Small intestine (tissue), 7 donors: ENCODE measurements at regions not wholly inside any gene's neighbourhood (a gene's known extent, or its start where the extent isn't known, plus 50 kb on each side); places are given as distances from the start of the nearest gene placed in this dataset.

Experiments
- DNase-seq, 2 donors: peaks; one replicate each; pipeline versions ENCODE4 v3.0.0 to v3.0.0-alpha.2; 2013
- FAIRE-seq: peaks from 2 replicates; lab custom pipeline; 2012; peaks lifted over from hg19 to GRCh38; lab: Jason Lieb, UNC
- H3K27ac ChIP-seq, 3 donors: one replicate each; pipeline ENCODE4 v1.5.1; 2013; ENCODE audit warnings: low read length in 2 of 3, mild to moderate bottlenecking in 2 of 3, control low read depth in 1 of 3, inconsistent platforms in 1 of 3, low read depth in 1 of 3, moderate library complexity in 1 of 3
- H3K27me3 ChIP-seq, 3 donors: one replicate each; pipeline ENCODE4 v1.6.1; 2013; ENCODE audit warnings: low read length in 3 of 3, inconsistent platforms in 1 of 3; ENCODE audit not compliant: control insufficient read depth in 3 of 3, insufficient read depth in 3 of 3
- H3K36me3 ChIP-seq, 3 donors: one replicate each; pipeline ENCODE4 v1.6.1; 2013; ENCODE audit warnings: low read length in 3 of 3, inconsistent platforms in 1 of 3, low read depth in 1 of 3, mild to moderate bottlenecking in 1 of 3, moderate library complexity in 1 of 3; ENCODE audit not compliant: control insufficient read depth in 3 of 3, insufficient read depth in 2 of 3
- H3K4me1 ChIP-seq, 3 donors: one replicate each; pipeline ENCODE4 v1.6.1; 2013; ENCODE audit warnings: low read length in 2 of 3, inconsistent platforms in 1 of 3, low read depth in 1 of 3, mild to moderate bottlenecking in 1 of 3, moderate library complexity in 1 of 3; ENCODE audit not compliant: control insufficient read depth in 3 of 3, insufficient read depth in 2 of 3
- H3K4me3 ChIP-seq, 3 donors: one replicate each; pipeline ENCODE4 v1.5.1; 2013; ENCODE audit warnings: low read length in 3 of 3, control low read depth in 1 of 3, inconsistent platforms in 1 of 3, low read depth in 1 of 3, mild to moderate bottlenecking in 1 of 3, moderate library complexity in 1 of 3
- H3K9me3 ChIP-seq, 2 donors: one replicate each; pipeline ENCODE4 v1.6.1; 2013; ENCODE audit warnings: low read depth in 1 of 2, low read length in 1 of 2; ENCODE audit not compliant: control insufficient read depth in 2 of 2, insufficient read depth in 1 of 2
- WGBS, 3 donors: extraction: QIAGEN DNeasy Blood & Tissue Kit; methylation state at CpG; one replicate each; pipeline ENCODE4 v1.1.7; 2013; 5-methylcytosine and 5-hydroxymethylcytosine counted together
- donor health status: healthy with polysubstance abuse.
- donor health status: control.
- donor health status: control.
- donor health status: Bipolar disorder and iron deficiency.
- donor health status: healthy.

GRCh38 chr9:4397917-4398316 is 92.4 kb upstream of the SLC1A1 start:
- 78 to 89% (median 83%) methylated on average over 2 of the region's 2 CpGs for WGBS, 3 donors
- Histone ChIP-seq H3K27me3 (no peaks in the 10 kb centered on the region), H3K9me3 (peaks cover 0 to 7% of the 10 kb centered on the region in 2 donors), H3K27ac (no peak overlapping the region), H3K4me3 (no peak overlapping the region), H3K36me3 (no peaks in the 10 kb centered on the region), H3K4me1 (peaks cover 0 to 3% (median 0%) of the 10 kb centered on the region in 3 donors)
- DNase-seq (no peak), FAIRE-seq (no peak)

DNA sequence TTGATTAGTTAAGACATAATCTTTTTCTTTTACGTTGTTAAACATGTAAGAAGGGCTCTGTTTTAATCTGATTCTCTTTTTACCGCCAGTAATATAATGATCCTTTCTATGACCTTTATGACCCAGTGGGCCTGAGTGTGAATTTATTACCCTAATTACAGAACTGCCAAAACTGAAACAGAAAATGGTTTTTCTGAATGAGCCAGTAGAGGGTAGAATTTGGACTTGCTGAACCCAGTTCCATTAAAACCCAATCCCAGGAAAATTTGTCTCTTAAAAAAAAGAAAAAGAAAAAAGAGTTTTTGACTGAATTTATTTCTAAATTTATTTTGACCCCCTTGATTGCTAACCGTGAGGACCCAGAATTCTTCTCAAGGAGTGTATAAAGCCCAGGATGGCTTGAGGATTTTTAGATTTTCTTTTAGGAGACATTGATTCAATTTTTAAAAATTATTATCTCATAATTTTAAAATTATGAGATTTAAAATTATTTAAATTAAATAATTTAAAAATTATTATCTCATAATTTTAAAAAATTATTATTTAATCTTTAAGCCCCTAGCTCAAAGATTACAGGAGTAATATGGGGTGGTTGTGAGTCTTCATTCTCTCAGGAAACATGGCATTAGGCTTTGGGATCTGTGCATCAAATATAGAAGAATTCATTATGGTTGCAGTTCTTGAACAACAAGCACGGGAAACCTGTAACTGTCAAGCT is 94.1 kb upstream of the GLIS3 start:
- Histone ChIP-seq H3K36me3 (no peaks in the 10 kb centered on the region), H3K4me3 (no peak overlapping the region), H3K27me3 (no peaks in the 10 kb centered on the region), H3K27ac (no peak overlapping the region), H3K9me3 (no peaks in the 10 kb centered on the region), H3K4me1 (no peaks in the 10 kb centered on the region)
- DNase-seq (peak in 1 of 2 donors; percentile 47), FAIRE-seq (peak; percentile 55)
- WGBS, 3 donors: 52 to 66% (median 60%) methylated on average over 4 of the region's 4 CpGs

- H3K27me3 ChIP-seq: no peaks in the 10 kb centered on the region
- H3K9me3 ChIP-seq: no peaks in the 10 kb centered on the region
- no peak overlapping the region for H3K27ac ChIP-seq
- H3K4me3 ChIP-seq: no peak overlapping the region
- no peaks in the 10 kb centered on the region for H3K4me1 ChIP-seq
- FAIRE-seq (no peak), DNase-seq (no peak)
- H3K36me3 ChIP-seq: no peaks in the 10 kb centered on the region
- 80 to 87% (median 82%) methylated on average over 4 of the region's 4 CpGs for WGBS, 3 donors
Measured at GRCh38 chr9:4389755-4390154, 89.9 kb upstream of the GLIS3 start.

DNA sequence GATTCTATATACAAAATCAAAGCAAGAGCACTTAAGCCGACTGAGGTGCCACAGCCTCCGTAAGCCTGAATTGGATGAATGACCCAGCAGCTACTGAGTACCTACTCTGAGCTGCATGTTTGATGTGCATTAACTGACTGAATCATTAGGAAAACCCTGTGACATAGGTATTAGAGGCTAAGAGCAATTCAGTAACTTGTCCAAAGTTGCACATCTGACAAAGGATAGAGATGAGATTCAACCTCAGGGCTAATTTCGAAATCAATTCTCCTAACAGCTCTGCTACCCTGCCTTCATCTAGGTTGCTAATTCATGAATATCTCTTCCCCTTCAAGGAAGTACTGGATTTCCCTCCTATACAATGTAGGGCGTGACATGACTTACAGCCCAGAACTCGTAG is 89.1 kb upstream of the GLIS3 start:
- Histone ChIP-seq H3K27ac (no peak overlapping the region), H3K9me3 (no peaks in the 10 kb centered on the region), H3K36me3 (no peaks in the 10 kb centered on the region), H3K27me3 (no peaks in the 10 kb centered on the region), H3K4me3 (no peak overlapping the region), H3K4me1 (no peaks in the 10 kb centered on the region)
- FAIRE-seq (no peak), DNase-seq (no peak)
- WGBS, 3 donors: 83 to 88% (median 84%) methylated on average over 5 of the region's 5 CpGs

DNA sequence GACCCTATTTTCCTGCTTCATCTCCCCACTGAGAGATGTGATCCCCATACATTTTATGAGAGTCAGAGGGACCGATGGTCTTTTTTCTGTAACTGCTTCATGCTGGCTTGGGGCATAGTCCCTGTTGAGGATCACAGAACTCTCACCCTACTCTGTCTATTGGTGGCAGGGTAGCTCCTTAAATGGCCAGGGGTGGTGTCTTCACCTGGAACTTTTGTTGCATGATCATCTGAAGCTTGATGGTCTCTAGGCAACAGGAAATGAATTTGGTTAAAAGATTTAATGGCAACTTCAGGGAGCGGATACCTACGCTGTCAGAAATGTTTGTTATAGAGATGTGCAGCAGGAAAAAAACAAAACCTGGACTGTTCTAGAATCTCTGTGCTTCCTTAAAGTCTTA is 87.0 kb upstream of the GLIS3 start:
- Histone ChIP-seq H3K4me1 (no peaks in the 10 kb centered on the region), H3K27me3 (no peaks in the 10 kb centered on the region), H3K36me3 (no peaks in the 10 kb centered on the region), H3K4me3 (no peak overlapping the region), H3K9me3 (no peaks in the 10 kb centered on the region), H3K27ac (no peak overlapping the region)
- peak in 1 of 2 donors; percentile 45 for DNase-seq
- FAIRE-seq: no peak
- 72 to 85% (median 83%) methylated on average over 3 of the region's 3 CpGs for WGBS, 3 donors

- no peak for FAIRE-seq
- WGBS, 3 donors: 69 to 77% (median 70%) methylated on average over 5 of the region's 5 CpGs
- H3K36me3 ChIP-seq: no peaks in the 10 kb centered on the region
Measured at GRCh38 chr9:4384750-4385149, 84.9 kb upstream of the GLIS3 start.

DNA sequence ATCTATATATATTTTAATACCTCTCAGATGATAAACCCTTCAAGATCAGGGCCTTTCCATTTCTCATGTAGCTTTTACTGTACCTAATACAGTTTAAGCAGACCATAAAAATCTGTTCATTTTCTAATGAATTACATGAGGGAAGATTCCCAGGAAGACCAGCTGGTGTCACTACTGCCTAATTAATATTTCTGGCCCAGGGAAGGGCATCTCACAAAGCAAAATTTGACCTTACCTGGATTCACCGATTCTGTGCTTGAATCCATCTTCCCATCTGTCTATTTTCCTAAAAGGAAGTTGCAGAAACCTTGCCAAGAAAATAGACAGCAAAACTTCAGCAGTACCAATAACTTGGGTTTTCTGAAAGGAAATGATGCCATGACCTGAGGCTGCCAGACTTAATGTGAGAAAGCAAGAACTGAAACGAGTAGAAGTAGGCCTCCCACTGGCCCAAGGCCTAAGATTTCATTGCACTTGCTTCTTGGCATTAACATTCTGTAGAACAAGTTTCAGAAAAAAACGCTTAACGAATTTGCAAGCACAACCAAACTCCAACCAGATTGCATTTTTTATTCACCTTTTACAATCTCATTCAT is 83.0 kb upstream of the GLIS3 start:
- FAIRE-seq (no peak), DNase-seq (peak; percentile 38 to 52)
- Histone ChIP-seq H3K27me3 (no peaks in the 10 kb centered on the region), H3K36me3 (no peaks in the 10 kb centered on the region), H3K4me3 (no peak overlapping the region), H3K4me1 (no peaks in the 10 kb centered on the region), H3K27ac (no peak overlapping the region), H3K9me3 (no peaks in the 10 kb centered on the region)
- 51 to 56% (median 56%) methylated on average over 4 of the region's 4 CpGs for WGBS, 3 donors

More at GRCh38 chr9:4384750-4385149, 84.9 kb upstream of the GLIS3 start:
- no peak overlapping the region for H3K27ac ChIP-seq
- no peaks in the 10 kb centered on the region for H3K27me3 ChIP-seq
- no peak overlapping the region for H3K4me3 ChIP-seq
- H3K9me3 ChIP-seq: no peaks in the 10 kb centered on the region
- DNase-seq: no peak
- H3K4me1 ChIP-seq: no peaks in the 10 kb centered on the region

GRCh38 chr9:4381744-4382143 is 81.9 kb upstream of the GLIS3 start:
- Histone ChIP-seq H3K4me1 (no peaks in the 10 kb centered on the region), H3K36me3 (no peaks in the 10 kb centered on the region), H3K9me3 (no peaks in the 10 kb centered on the region), H3K27me3 (no peaks in the 10 kb centered on the region), H3K27ac (no peak overlapping the region), H3K4me3 (no peak overlapping the region)
- 85 to 98% (median 89%) methylated on average over 4 of the region's 4 CpGs for WGBS, 3 donors
- FAIRE-seq (no peak), DNase-seq (no peak)
